Globus pallidus (tissue), 1 donor: ENCODE measurements at regions not wholly inside any gene's neighbourhood (a gene's known extent, or its start where the extent isn't known, plus 50 kb on each side); places are given as distances from the start of the nearest gene placed in this dataset.

Source experiments
- DNase-seq: peaks from one replicate; pipeline ENCODE4 v3.0.0-alpha.2; 2015; ENCODE audit warnings: low spot score

DNA sequence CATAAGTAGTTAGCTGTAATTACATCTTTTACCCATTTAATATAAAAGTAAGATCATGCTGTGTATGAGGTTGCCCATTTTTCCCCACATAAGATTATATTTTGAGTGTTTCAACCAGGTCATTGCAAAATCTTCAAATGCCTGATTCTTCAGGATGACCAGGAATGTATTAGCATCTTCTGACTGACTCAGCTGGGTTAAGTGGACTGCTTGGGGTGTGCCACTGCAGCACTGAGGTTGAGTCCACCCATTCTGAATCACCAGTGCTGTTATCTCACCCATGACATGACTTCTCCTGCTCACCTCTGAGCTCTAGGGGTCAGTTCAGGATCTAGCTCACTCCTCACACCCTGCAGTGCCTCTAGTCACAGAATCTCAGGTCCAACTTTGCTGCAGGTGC is 576.7 kb upstream of the ZEB2 start:
- DNase-seq, result no peak

DNA sequence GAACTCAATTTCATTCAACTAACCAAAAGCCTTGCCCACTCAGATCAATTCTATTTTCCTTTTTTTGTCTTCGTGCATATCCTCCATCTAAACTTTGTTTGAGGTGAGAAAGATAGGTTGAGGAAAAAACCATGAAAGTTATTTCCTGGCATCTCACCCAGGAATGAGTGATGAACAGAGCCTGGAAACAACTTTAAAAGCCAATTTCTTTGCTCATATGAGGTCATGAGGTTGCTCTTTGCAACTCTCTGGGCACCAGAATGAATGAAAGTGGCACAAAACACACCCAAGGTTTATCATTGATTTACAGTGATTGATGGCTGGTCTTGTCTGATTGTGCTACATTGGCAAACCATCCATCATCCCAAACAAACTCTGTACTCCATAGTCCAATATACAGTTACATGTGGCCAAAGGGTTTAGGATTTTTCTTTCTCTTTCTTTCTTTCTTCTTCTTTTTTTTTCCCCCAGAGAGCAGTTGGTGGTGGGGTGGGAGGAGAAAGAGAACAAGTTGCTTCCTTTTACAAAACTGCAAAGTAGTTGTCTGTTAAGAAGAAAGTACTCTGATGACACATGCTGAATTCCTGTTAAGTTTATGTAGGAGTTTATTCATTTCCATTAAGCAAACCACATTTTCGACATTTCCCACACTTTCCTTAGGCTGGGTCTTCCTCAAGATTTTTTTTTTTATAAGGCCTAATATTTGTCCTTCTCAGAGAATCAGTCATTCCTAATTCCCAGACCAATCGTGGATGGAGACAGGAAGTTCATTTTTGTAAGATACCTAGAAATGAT is 575.9 kb upstream of the ZEB2 start:
- no peak for DNase-seq

DNA sequence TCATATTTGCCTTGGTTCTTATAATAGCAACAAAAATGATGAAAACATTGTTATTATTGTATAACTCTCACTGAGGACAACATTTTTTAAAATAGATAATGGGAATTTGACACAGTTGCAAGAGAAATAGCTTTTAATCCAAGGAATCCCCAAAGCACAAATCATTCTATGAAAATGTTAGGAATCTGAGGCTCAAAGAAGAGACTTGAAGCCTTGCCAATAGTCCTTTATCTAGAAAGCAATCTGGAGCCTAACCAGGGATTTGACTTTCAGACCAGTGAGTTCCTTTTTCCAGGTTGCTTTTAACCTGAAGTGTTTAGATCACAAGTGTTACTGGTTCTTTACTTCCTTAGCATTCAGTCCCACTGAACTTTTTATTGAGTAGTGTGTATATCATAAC is 574.5 kb upstream of the ZEB2 start:
- DNase-seq, result no peak

DNA sequence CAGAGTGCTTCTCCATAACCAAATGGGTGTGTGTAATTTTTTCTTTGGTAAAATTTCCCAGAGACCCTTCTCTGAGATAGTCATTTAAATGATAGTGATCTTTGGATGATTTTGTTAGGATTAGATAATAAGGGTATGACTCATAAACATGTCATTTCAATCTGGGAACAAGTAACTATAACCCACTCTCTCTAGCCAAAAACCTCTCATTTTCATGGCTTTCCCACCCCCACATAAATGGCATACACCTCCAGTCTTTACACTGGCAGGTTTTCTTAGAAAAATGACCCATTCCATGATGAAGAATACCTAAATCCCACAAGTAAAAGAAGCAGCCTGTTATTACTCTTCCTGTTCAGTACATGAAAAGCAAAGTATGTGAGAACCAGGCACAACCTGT is 572.0 kb upstream of the ZEB2 start:
- DNase-seq, result no peak

DNA sequence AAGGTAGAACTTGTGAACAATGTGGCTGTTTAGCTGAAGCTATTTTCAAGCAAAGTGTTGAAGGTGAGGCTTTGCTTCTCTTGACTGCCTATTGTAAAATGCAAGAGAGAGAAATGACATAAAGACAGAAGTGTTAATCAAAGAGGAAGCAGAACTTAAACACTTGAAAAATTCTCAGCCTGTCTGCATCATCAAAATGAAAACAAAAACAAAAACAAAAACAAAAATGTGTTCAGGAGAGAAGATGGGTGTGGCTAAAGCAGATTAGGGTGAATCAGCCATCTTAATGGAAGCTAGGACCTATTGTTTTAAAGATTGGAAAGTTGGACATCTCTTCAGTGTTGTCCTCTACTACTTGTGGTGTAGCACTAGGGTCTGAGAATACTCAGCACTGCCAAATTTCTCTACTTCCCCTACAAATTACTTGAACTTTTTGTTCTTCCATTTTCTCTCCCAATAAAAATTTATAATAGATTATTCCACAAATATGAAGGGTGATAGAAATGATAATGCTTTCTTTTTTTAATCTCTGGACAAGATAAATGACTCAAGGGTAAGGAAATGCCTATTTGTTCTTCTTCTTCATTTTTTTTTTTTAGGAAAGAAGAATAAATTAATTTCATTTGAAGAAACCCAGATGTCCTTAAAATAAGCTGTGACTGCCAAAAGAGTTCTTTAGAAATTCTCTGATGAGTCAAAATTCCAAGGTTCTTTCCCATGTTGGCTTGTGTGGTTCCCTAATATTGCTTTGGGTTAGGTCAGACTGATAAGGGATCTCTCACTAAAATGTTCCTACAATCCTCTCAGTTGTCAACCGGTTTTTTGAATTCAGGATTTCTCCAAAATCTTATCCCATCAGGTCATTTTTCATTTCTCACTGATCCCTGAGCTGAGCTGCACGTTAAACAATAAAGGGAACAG is 571.2 kb upstream of the ZEB2 start:
- DNase-seq, result no peak

DNA sequence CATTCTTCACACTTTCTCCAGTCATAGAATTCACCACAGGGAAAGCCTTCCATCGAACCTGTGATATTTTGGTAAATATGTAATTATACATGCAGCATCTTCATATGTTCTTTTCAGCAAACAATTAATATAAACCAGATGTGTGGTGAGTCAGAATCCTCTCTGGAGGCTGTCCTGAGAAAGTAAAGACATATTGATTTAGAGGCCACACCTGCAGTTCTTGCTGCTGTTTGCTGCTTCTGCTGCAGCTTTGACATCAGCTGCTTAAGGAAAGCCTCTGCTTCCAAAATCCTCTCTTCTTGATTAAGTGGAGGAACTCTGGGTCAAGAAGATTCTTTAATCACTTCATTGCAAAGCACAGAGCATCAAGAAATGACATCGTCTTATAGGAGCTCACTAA is 568.8 kb upstream of the ZEB2 start:
- no peak for DNase-seq

DNA sequence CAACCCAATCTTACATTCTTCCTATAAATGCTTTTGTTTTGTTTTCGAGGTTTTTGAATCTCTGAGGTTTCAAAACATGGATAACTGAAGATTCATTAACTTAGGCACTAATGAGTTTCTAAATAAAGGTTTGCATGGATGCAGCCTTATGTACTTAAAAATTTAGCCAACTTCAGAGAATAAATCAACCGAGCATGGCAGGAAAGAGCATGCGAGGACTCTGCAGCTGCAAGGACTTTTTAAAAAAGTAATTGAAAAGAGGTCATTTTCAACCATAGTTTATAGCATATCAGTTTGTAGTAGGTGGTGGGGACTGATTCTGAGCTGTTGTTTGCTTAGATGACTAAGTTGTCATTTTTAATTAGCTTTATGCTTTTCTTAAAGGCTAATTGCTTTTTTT is 567.0 kb upstream of the ZEB2 start:
- no peak for DNase-seq

DNA sequence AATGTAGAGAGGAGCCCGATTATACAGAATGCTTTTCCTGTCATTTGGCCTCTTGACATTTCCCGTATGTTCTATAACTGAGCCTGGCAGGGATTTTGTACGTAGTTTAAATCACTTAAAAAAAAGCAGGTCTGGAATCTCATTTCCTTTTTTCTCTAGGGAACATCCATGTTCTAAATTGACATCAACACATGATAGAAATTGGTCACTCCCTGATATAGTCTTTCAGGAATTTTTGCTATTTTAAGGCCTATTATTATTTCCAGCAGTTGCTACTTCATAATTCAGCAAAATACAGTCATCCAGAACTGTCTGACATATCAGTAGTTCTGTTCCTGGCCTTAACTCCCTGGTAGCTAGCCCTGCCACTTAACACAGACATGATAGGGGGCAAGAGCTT is 565.7 kb upstream of the ZEB2 start:
- DNase-seq, result no peak

DNA sequence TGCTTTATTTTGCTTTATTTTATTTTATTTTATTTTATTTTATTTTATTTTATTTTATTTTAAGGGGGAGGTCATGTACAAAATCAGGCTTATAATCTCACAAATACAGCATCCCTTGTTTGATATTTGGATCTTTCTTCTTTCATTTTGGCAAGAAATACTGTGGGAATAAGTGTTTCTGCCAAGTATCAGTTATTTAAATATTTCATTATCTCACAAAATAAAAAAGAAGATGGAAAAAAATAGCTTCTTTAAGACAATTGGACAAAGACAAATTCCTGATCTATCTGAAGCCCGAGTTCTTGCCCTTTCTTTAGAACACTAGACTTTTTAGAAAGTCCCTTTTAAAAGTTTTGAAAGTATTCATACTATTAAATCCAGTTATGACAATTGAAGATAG is 560.5 kb upstream of the ZEB2 start:
- DNase-seq, result no peak

DNA sequence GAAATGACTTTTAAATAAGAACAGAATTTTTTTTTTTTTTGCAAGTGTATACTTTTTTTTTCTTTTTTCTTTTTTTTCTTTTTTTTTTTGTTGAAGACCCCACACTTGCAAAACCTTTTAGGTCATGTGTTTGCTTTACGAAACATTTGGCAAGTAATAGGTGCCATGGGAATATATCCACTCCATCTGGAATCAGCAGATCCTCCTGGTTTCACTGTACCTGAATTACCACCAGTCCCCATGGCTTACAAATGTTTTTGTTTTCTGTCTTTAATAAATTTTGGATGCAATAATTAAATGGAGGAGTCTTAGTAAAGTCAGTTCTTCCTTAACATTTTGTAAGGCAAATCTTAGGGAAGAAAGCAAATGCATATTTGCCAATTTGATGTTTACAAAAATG is 559.7 kb upstream of the ZEB2 start:
- DNase-seq, result no peak

DNA sequence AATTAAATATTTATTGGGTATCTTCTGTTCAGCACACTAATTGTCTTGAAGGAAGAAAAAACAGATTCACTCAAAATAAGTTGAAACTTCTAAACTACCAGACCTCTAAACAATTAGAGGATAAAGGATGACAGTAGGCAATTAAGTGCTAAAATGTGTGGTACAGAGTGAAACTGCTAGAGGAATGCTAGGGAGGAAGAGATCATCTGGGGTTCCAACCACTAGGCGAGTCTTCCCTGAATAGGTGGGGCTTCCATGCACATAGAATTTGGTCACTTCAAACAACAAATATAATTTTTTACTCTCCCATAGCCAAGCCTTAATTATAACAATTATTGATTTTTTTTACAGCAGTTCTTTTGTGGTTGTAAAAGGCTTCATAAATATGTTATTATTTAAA is 559.0 kb upstream of the ZEB2 start:
- no peak for DNase-seq

DNA sequence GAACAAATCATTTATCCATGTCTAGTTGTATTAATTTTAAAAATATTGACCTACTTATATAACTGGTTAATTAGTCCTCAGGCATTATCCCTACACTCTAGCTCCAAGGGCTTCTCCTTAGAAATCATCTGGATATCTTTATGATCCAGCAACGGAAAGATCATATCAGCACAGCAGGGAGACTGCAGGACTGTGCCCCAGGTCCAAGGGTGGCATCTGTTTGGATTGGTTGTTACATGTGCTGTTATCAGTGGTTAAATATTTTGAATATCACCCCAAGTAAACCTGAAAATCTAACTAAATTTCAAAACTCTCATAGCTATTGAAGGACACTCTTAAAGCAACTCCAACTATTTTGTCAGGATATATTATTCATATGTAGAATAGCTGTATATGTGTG is 556.2 kb upstream of the ZEB2 start:
- no peak for DNase-seq

DNA sequence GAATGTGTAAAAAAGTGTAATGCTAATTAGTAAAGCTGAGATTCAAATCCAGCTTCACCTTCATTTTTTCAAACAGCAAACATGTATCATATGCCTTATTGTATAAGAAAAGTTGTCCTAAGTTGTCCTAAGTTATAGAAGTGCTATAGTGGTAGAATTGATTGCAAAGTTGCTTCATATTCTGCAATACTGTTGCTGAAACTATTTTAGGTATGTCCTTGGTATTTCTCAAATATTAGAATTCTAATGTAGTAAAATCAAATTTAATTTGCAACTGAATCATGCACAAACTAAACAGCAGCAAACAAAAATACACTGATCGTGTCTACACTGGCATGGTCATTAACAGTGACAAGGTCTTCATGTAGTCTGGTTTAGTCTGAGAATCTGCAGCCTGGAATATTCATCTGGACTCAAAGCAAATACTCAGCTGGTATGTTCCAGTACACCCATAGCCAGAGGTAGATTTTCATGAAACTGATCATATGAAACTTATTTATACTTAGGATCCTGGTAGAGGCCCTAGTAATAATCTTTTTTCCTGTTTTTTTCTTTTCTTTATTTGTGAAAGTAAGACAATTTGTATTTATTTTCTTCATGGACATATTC is 555.6 kb upstream of the ZEB2 start:
- DNase-seq, result no peak

DNA sequence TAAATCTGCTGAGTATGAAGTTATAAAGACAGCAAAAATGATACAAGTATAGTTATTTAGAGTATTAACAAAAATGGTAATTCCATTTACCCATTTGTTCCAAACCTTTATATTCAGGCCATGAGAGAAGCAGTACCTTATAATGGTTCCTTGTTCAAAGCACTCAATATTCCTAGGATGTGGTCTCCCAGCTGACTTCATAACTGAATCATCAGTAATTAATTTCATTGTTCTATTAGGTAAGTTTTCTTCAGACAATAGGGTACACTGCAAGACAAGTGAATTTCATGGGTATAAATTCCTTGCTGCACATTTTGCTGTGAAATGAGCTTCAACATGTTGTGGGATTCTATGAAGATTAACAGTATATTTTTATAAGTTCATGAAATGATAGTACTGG is 550.8 kb upstream of the ZEB2 start:
- DNase-seq, result no peak

DNA sequence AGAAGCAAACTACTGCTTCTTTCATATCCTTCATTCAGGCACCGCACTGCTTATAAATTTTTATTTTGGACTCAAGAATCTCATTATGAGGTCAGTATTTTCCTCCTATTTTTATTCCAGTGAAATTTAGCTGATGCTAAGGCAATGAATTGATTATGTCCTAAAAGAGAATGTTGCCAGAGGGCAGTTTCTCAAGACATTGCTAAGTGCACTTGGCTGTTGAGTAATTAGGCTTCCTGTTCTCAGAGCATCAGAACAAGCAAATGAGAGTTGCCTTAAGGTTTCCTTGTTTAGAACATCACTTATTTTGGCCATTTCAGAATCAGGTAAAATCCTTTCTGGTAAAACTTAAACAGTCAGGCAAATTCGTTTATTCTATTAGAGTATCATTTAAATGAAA is 548.6 kb upstream of the ZEB2 start:
- DNase-seq, result no peak

DNA sequence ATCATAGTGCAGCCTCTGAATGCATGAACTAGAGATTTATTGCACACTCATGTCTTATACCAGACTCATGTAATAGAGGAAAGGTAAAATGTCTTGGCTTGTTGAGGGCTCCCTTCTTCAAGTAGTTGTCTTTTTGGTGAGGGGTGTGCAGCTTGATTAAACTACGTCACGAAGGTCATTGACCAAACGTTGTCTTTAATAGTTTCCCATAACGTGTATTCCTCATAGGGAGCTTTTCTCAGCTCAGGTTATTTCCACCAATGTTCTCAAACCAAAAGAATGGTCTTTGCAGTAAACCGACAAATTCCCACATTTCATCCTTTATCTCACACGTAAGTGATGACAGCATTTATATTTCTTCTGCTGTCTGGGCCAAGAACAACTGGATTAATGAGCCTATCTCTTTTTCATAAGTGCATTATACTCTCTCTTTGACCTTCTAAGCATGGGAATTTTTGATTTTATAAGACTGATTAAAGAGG is 547.7 kb upstream of the ZEB2 start:
- no peak for DNase-seq

DNA sequence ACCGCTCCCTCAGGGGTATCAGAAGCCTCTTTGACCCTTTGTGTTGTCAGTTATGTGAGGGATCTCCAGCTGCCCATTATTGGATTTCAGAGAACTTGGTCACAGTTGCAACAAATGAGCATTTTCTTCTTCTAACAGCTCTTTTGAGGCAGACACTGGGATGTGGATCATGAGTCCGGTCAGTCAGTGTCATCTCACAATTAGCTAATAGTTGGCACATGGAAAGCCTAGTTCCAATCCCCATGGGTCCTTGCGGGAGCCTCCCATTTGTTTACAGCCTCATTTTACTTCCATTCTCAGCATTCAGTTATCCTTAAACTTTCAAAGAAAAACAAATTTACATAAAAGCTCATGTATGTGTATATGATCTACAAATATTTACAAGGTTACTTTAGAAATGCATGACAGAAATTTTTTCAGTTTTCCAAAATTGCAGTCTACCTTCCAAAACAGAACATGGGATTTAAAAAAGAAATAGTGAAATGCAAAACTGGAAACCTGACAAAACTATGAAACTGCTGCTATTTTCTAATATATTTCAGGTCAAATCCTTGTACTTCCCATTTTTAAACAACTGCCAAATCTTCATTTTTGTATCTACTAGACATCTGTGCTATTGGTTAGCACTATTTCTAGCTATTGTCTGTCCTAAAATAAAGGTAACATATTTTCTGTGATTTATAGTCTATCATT is 547.1 kb upstream of the ZEB2 start:
- peak; percentile 95 for DNase-seq

DNA sequence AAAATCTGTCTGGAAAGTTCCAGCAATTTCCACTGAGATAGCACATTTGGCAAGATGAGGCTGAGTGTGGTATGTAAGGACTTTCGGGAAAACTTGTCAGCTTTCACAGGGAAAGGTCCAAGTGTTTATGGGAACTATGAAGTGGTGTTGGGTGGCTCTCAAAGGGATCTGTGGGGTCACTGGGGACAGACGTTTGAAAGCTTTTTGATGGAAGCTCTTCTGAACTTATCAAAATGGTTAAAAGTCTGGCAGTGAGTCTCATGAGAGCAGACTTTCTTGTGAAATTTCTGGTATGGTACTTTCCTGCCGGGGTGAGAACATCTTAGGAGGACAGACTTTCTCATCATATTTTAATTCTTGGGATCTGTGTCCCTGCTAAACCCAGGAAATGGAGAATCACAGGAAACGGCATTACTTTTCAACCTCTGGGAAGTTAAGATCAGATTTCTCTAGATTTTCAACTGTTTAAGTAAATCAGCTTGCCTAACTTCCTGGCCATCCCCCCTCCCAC is 546.3 kb upstream of the ZEB2 start:
- DNase-seq, result peak; percentile 69

DNA sequence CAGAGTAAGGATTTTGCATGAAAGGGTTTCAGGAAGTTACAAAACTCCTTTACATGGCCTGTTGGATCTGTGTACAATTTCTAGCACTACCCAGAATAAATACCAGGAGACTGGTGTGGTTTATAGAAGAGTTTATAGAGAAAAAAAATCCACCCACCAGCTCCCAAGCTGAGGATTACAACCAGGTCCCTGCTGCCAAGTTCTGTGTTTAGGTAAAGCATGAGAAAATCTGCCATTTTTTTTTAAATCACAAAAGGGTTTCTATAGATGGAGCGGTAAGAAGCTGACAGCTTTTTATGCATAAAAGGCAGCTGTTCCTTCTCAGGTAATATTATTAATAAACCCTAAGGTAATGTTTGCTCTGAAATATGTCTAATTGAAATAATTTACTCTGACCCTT is 545.4 kb upstream of the ZEB2 start:
- DNase-seq, result no peak

DNA sequence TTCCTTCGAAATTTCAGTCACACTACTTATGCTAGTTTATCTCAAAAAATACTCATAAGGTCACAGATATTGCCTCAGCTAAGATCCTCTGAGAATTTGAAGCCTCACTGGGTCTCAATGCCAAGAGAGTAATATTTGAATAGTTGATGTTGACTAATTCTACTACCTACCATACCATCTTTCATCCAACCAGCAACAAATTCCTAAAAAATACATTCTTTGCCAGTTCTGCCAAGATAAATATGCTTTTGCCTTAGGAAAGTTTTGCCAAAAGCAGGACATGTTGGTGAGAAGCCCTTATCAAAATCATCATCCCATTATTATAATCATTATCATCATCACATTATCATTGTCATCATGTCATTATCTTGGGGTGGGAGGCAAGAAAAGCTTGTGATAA is 544.6 kb upstream of the ZEB2 start:
- DNase-seq, result no peak

DNA sequence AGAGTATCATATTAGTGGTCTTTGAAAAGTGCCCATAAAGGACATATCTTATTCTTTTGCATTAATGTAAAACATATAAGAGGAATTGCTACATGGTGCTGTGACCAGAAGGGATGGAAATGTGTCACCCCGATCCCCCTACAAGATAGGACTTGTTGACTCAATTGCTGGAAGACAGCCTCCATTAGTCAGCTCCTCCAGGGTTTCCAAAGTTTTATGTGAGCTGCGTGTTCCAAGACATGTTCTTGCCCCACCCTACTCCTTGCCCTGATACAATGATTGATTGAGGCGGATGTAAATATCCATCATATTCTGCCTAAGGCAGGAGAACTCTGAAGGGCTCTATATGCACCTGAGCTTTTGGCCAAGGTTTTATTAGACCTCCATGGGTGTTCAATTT is 541.0 kb upstream of the ZEB2 start:
- DNase-seq, result no peak

DNA sequence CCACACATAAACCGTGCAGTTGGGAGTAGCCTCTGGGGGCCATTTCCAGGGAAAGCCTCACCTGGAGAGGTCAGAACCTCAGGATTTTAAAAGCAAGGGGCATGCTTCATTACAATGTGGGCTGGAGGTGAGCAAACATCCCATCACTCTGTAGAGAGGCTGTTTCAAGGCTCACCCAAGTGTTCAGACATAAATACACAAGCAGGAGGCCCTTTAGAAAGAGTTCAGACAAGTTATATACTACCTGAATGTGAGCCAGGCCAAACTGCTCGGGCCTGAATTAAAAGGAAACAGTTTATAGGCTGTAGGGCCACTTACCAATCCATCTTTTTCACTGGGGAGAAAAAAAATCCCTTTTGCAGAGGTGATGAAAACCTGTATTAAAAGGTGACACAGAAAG is 540.0 kb upstream of the ZEB2 start:
- no peak for DNase-seq
